Stimulated activated naive CD8-positive, alpha-beta T cell treated with anti-CD3 and anti-CD28 coated beads, Interleukin-15, Interleukin-2, amounts not matched to agents 100 U/mL and 50 U/mL, for 24 hours (primary cell): ENCODE measurements at regions not wholly inside any gene's neighbourhood (a gene's known extent, or its start where the extent isn't known, plus 50 kb on each side); places are given as distances from the start of the nearest gene placed in this dataset.
"Not testable (repeated sequence)": the region's sequence is repeated elsewhere in the genome, so short reads cannot be mapped to it uniquely, and the experiment has no call there.

Experiments used
- ATAC-seq: fragments of 150-1000 bp; cut with Tn5 transposase; one replicate; pipeline ENCODE4 v1.10.0; 2021
- DNase-seq: peaks from one replicate; pipeline ENCODE4 v3.0.0; 2021

GRCh38 chr15:63434576-63435186 lies 53.0 kb upstream of the CA12 start:
- no peak for ATAC-seq
- no peak for DNase-seq

GRCh38 chr15:63435204-63435820 lies 53.7 kb upstream of the CA12 start:
- ATAC-seq (no peak), DNase-seq (no peak)

GRCh38 chr15:63436341-63436740 lies 54.7 kb upstream of the CA12 start:
- ATAC-seq, result no peak
- DNase-seq, result no peak

GRCh38 chr15:63436872-63437375 lies 55.3 kb upstream of the CA12 start:
- ATAC-seq, result peak; percentile 85
- peak; percentile 63 for DNase-seq

GRCh38 chr15:63439536-63440264 lies 58.1 kb upstream of the CA12 start:
- DNase-seq, result no peak
- no peak for ATAC-seq

GRCh38 chr15:63440265-63440648 lies 58.6 kb upstream of the CA12 start:
- no peak for DNase-seq
- ATAC-seq, result no peak

- DNase-seq (no peak), ATAC-seq (no peak)
These were observed 59.1 kb upstream of the CA12 start for GRCh38 chr15:63440756-63441155.

GRCh38 chr15:63441266-63441665 lies 59.6 kb upstream of the CA12 start:
- no peak for ATAC-seq
- no peak for DNase-seq

GRCh38 chr15:63442080-63442479 lies 60.4 kb upstream of the CA12 start:
- DNase-seq (no peak), ATAC-seq (no peak)

- DNase-seq (no peak), ATAC-seq (no peak)
These were observed 59.8 kb upstream of the USP3 start for GRCh38 chr15:63444611-63445010.

- ATAC-seq (no peak), DNase-seq (no peak)
These were observed 58.1 kb upstream of the USP3 start for GRCh38 chr15:63446255-63446654.

GRCh38 chr15:63447017-63447676 lies 57.2 kb upstream of the USP3 start:
- DNase-seq, result no peak
- ATAC-seq, result no peak

GRCh38 chr15:63448266-63448665 lies 56.1 kb upstream of the USP3 start:
- DNase-seq (no peak), ATAC-seq (no peak)

GRCh38 chr15:63448872-63449555 lies 55.4 kb upstream of the USP3 start:
- DNase-seq, result not testable (repeated sequence)

GRCh38 chr15:63449731-63450130 lies 54.7 kb upstream of the USP3 start:
- DNase-seq (no peak), ATAC-seq (no peak)

More at GRCh38 chr15:63448872-63449555, 55.4 kb upstream of the USP3 start:
- ATAC-seq, result not testable (repeated sequence)

- DNase-seq (no peak), ATAC-seq (no peak)
These were observed 53.5 kb upstream of the USP3 start for GRCh38 chr15:63450884-63451225.

GRCh38 chr15:63451671-63452315 lies 52.6 kb upstream of the USP3 start:
- DNase-seq (no peak), ATAC-seq (no peak)

- ATAC-seq, result no peak
- no peak for DNase-seq
These were observed 51.7 kb upstream of the USP3 start for GRCh38 chr15:63452552-63453136.

- DNase-seq (no peak), ATAC-seq (no peak)
These were observed 51.0 kb upstream of the USP3 start for GRCh38 chr15:63453186-63453905.

- no peak for DNase-seq
- ATAC-seq, result no peak
These were observed 49.7 kb upstream of the USP3 start for GRCh38 chr15:63454503-63455211.
